ENCODE measurements at regions not wholly inside any gene's neighbourhood (a gene's known extent, or its start where the extent isn't known, plus 50 kb on each side); places are given as distances from the start of the nearest gene placed in this dataset.

- no peak for TF ChIP-seq CTCF (conservative IDR thresholded peaks at IDR 0.05; ENCODE audit: control insufficient read depth, insufficient read depth, low read depth, low read length)
Measured at GRCh38 chr6:41487860-41488432, 58.2 kb upstream of the FOXP4 start.

GRCh38 chr6:41488433-41489119 is 57.6 kb upstream of the FOXP4 start:
- no peak overlapping the region for H3K4me3 ChIP-seq (ENCODE audit: control insufficient read depth, low read depth, low read length)
- no peak for TF ChIP-seq CTCF (conservative IDR thresholded peaks at IDR 0.05; ENCODE audit: control insufficient read depth, insufficient read depth, low read depth, low read length)
- peak; percentile 83 for DNase-seq (ENCODE audit: low read depth)

More at GRCh38 chr6:41487860-41488432, 58.2 kb upstream of the FOXP4 start:
- DNase-seq (ENCODE audit: low read depth), result no peak
- no peak overlapping the region for H3K4me3 ChIP-seq (ENCODE audit: control insufficient read depth, low read depth, low read length)

GRCh38 chr6:41489120-41489851 is 56.9 kb upstream of the FOXP4 start:
- H3K4me3 ChIP-seq (ENCODE audit: control insufficient read depth, low read depth, low read length), result no peak overlapping the region
- TF ChIP-seq CTCF (conservative IDR thresholded peaks at IDR 0.05; ENCODE audit: control insufficient read depth, insufficient read depth, low read depth, low read length), result no peak
- DNase-seq (ENCODE audit: low read depth), result peak; percentile 77

- DNase-seq (ENCODE audit: low read depth), result no peak
- no peak for TF ChIP-seq CTCF (conservative IDR thresholded peaks at IDR 0.05; ENCODE audit: control insufficient read depth, insufficient read depth, low read depth, low read length)
- no peak overlapping the region for H3K4me3 ChIP-seq (ENCODE audit: control insufficient read depth, low read depth, low read length)
Measured at GRCh38 chr6:41492261-41492891, 53.8 kb upstream of the FOXP4 start.

- no peak overlapping the region for H3K4me3 ChIP-seq (ENCODE audit: control insufficient read depth, low read depth, low read length)
- no peak for TF ChIP-seq CTCF (conservative IDR thresholded peaks at IDR 0.05; ENCODE audit: control insufficient read depth, insufficient read depth, low read depth, low read length)
- no peak for DNase-seq (ENCODE audit: low read depth)
Measured at GRCh38 chr6:41494212-41495110, 51.7 kb upstream of the FOXP4 start.
